Progenitor cell of endocrine pancreas (in vitro differentiated cells): ENCODE measurements at regions not wholly inside any gene's neighbourhood (a gene's known extent, or its start where the extent isn't known, plus 50 kb on each side); places are given as distances from the start of the nearest gene placed in this dataset.
"Not testable (repeated sequence)": the region's sequence is repeated elsewhere in the genome, so short reads cannot be mapped to it uniquely, and the experiment has no call there.

Source experiments
- DNase-seq: peaks from one replicate; pipeline ENCODE4 v3.0.0; 2021; ENCODE audit warnings: low spot score; ENCODE audit not compliant: unreplicated experiment
- H3K27ac Mint-ChIP-seq: 2 replicates; pipeline ENCODE4 v1.8.0; 2021; ENCODE audit warnings: mild to moderate bottlenecking, moderate library complexity, mixed read lengths
- H3K27me3 Mint-ChIP-seq: 2 replicates; pipeline ENCODE4 v1.8.0; 2021; ENCODE audit warnings: mixed read lengths
- H3K36me3 Mint-ChIP-seq: 2 replicates; pipeline ENCODE4 v1.8.0; 2022; ENCODE audit warnings: mixed read lengths; ENCODE audit not compliant: insufficient read depth
- H3K4me1 Mint-ChIP-seq: 2 replicates; pipeline ENCODE4 v1.8.0; 2021; ENCODE audit warnings: low read depth, mixed read lengths
- H3K4me3 Mint-ChIP-seq: 2 replicates; pipeline ENCODE4 v1.8.0; 2021; ENCODE audit warnings: low read depth, mild to moderate bottlenecking, moderate library complexity, mixed read lengths
- H3K9me3 Mint-ChIP-seq: 2 replicates; pipeline ENCODE4 v1.8.0; 2021; ENCODE audit warnings: low read depth, mixed read lengths
- CTCF ChIP-seq: fragments of 200-600 bp; sonication (generic); IDR thresholded peaks from one replicate; pipeline ENCODE4 v1.5.0; 2021; ENCODE audit warnings: antibody characterized with exemption, mild to moderate bottlenecking; ENCODE audit not compliant: unreplicated experiment

DNA sequence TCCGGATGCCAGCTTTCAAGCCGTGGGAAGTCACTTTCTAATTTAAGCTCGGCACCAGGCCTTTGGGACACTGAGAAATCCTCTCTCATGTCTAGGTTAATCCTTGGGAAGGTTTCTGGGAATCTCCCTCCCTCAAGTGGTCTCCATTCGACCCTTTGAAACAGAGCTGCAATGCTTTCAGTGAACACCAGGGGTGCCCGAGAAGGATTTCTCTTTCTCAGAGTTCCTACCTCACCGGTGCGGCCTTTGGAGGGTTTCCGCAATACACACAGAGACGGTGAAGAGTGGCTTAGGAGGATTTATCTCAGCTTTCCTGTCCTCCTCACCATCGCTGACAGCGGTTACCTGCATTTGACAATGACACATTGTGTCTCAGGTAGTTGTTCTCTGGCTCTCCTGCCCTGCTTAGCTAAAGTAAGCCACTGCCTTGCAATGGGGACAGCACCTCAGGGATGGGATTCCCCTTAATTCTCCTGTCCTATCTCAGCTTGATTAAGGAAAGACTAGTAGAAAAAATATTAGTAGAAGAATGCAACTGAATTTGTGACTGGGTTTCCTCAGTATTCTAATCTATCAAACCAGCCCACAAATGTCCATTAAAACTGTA, 180.6 kb downstream of the GABRG2 start:
- no peak for DNase-seq
- Mint-ChIP-seq H3K36me3 (no peaks in the 10 kb centered on the region), H3K4me3 (no peak overlapping the region), H3K4me1 (peaks cover 2% of the 10 kb centered on the region), H3K27ac (no peak overlapping the region), H3K27me3 (peaks cover 4% of the 10 kb centered on the region), H3K9me3 (no peaks in the 10 kb centered on the region)
- peak; percentile 57 for TF ChIP-seq CTCF

- H3K27me3 Mint-ChIP-seq: no peaks in the 10 kb centered on the region
- no peak for DNase-seq
Observed at GRCh38 chr5:162256711-162257110, 189.1 kb downstream of the GABRG2 start.

GRCh38 chr5:162268694-162269481, 201.3 kb downstream of the GABRG2 start:
- peaks cover 4% of the 10 kb centered on the region for H3K4me1 Mint-ChIP-seq
- DNase-seq: no peak

More at GRCh38 chr5:162256711-162257110, 189.1 kb downstream of the GABRG2 start:
- Mint-ChIP-seq H3K27ac (no peak overlapping the region), H3K4me1 (no peaks in the 10 kb centered on the region), H3K9me3 (no peaks in the 10 kb centered on the region), H3K36me3 (no peaks in the 10 kb centered on the region), H3K4me3 (no peak overlapping the region)
- no peak for TF ChIP-seq CTCF

GRCh38 chr5:162272417-162272816, 204.8 kb downstream of the GABRG2 start:
- peaks cover 14% of the 10 kb centered on the region for H3K27me3 Mint-ChIP-seq
- DNase-seq: no peak
- H3K36me3 Mint-ChIP-seq: no peaks in the 10 kb centered on the region
- H3K9me3 Mint-ChIP-seq: no peaks in the 10 kb centered on the region
- H3K4me1 Mint-ChIP-seq: peaks cover 4% of the 10 kb centered on the region
- H3K27ac Mint-ChIP-seq: no peak overlapping the region
- H3K4me3 Mint-ChIP-seq: no peak overlapping the region
- TF ChIP-seq CTCF: no peak

More at GRCh38 chr5:162268694-162269481, 201.3 kb downstream of the GABRG2 start:
- H3K27ac Mint-ChIP-seq: no peak overlapping the region
- no peaks in the 10 kb centered on the region for H3K36me3 Mint-ChIP-seq
- H3K4me3 Mint-ChIP-seq: no peak overlapping the region
- H3K27me3 Mint-ChIP-seq: peaks cover 3% of the 10 kb centered on the region
- H3K9me3 Mint-ChIP-seq: peaks cover 5% of the 10 kb centered on the region
- TF ChIP-seq CTCF: no peak

GRCh38 chr5:162274679-162275078, 207.1 kb downstream of the GABRG2 start:
- Mint-ChIP-seq H3K27me3 (peaks cover 31% of the 10 kb centered on the region), H3K36me3 (no peaks in the 10 kb centered on the region), H3K4me3 (no peak overlapping the region), H3K9me3 (no peaks in the 10 kb centered on the region), H3K4me1 (peaks cover 4% of the 10 kb centered on the region), H3K27ac (no peak overlapping the region)
- no peak for DNase-seq
- no peak for TF ChIP-seq CTCF

- not testable (repeated sequence) for H3K9me3 Mint-ChIP-seq, H3K27ac Mint-ChIP-seq, DNase-seq, H3K36me3 Mint-ChIP-seq, H3K4me3 Mint-ChIP-seq, H3K4me1 Mint-ChIP-seq
- peaks cover 38% of the 10 kb centered on the region for H3K27me3 Mint-ChIP-seq
Observed at GRCh38 chr5:162275387-162275786, 207.8 kb downstream of the GABRG2 start.
